PFSK-1 (cell line): ENCODE measurements at regions not wholly inside any gene's neighbourhood (a gene's known extent, or its start where the extent isn't known, plus 50 kb on each side); places are given as distances from the start of the nearest gene placed in this dataset.

Experiments used
- FOXP2 ChIP-seq: optimal IDR thresholded peaks from 2 replicates; pipeline ENCODE3; 2011; ENCODE audit warnings: borderline replicate concordance, control low read depth, inconsistent platforms; ENCODE audit not compliant: insufficient read depth; ENCODE audit errors: extremely low read length, extremely low read depth
- POLR2AphosphoS5 ChIP-seq: IDR thresholded peaks from 2 replicates; pipeline ENCODE4 v1.6.1; 2012; ENCODE audit warnings: low read depth, mild to moderate bottlenecking, control low read depth, low read length, moderate library complexity
- TAF1 ChIP-seq: IDR thresholded peaks from 2 replicates; pipeline ENCODE4 v1.6.1; 2012; ENCODE audit warnings: low read length, control low read depth, borderline replicate concordance; ENCODE audit not compliant: insufficient read depth
- TF ChIP-seq, protein P1 (sequence below), 2 experiments: IDR thresholded peaks; 2 replicates each; pipeline versions ENCODE4 v1.6.1 to v1.8.0; 2011 to 2012; ENCODE audit warnings: low read depth in 2 of 2, low read length in 2 of 2, control low read depth in 1 of 2, inconsistent platforms in 1 of 2, mild to moderate bottlenecking in 1 of 2, moderate library complexity in 1 of 2; ENCODE audit not compliant: insufficient read depth in 1 of 2

DNA sequence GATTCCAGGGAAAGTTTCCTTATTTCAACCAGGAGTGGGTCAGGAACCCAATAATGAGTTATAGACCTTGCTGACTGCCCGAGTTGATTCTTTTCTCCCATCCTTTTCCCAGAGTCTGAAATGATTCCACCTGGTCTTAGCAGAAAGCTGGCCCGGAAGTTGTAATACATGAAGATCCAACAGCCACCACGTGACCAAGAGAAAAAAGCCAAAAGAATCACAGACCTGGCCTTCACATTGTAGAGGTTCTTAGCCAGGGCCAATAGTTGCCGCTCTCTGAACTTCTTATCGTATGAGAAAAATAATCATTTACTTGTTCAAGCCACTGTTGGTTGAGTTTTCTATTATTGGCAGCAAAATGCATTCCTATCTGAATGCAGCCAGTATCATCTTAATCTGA, 161.2 kb upstream of the HMGA2 start:
- TF ChIP-seq POLR2AphosphoS5 = no peak
- no peak for TF ChIP-seq TAF1
- TF ChIP-seq, protein P1, sequence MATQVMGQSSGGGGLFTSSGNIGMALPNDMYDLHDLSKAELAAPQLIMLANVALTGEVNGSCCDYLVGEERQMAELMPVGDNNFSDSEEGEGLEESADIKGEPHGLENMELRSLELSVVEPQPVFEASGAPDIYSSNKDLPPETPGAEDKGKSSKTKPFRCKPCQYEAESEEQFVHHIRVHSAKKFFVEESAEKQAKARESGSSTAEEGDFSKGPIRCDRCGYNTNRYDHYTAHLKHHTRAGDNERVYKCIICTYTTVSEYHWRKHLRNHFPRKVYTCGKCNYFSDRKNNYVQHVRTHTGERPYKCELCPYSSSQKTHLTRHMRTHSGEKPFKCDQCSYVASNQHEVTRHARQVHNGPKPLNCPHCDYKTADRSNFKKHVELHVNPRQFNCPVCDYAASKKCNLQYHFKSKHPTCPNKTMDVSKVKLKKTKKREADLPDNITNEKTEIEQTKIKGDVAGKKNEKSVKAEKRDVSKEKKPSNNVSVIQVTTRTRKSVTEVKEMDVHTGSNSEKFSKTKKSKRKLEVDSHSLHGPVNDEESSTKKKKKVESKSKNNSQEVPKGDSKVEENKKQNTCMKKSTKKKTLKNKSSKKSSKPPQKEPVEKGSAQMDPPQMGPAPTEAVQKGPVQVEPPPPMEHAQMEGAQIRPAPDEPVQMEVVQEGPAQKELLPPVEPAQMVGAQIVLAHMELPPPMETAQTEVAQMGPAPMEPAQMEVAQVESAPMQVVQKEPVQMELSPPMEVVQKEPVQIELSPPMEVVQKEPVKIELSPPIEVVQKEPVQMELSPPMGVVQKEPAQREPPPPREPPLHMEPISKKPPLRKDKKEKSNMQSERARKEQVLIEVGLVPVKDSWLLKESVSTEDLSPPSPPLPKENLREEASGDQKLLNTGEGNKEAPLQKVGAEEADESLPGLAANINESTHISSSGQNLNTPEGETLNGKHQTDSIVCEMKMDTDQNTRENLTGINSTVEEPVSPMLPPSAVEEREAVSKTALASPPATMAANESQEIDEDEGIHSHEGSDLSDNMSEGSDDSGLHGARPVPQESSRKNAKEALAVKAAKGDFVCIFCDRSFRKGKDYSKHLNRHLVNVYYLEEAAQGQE (IDR thresholded peaks at IDR 0.05; ENCODE audit: insufficient read depth in 1 of 2, low read depth in 2 of 2, low read length in 2 of 2) = no peak
- no peak for TF ChIP-seq FOXP2
